Activated CD8-positive, alpha-beta memory T cell treated with anti-CD3 and anti-CD28 coated beads for 48 hours (primary cell): ENCODE measurements at regions not wholly inside any gene's neighbourhood (a gene's known extent, or its start where the extent isn't known, plus 50 kb on each side); places are given as distances from the start of the nearest gene placed in this dataset.
"Not testable (repeated sequence)": the region's sequence is repeated elsewhere in the genome, so short reads cannot be mapped to it uniquely, and the experiment has no call there.

Experiments used
- DNase-seq, 3 experiments: peaks; one replicate each; pipeline ENCODE4 v3.0.0-alpha.2; 2020; ENCODE audit warnings: low read depth in 2 of 3, low spot score in 2 of 3

DNA sequence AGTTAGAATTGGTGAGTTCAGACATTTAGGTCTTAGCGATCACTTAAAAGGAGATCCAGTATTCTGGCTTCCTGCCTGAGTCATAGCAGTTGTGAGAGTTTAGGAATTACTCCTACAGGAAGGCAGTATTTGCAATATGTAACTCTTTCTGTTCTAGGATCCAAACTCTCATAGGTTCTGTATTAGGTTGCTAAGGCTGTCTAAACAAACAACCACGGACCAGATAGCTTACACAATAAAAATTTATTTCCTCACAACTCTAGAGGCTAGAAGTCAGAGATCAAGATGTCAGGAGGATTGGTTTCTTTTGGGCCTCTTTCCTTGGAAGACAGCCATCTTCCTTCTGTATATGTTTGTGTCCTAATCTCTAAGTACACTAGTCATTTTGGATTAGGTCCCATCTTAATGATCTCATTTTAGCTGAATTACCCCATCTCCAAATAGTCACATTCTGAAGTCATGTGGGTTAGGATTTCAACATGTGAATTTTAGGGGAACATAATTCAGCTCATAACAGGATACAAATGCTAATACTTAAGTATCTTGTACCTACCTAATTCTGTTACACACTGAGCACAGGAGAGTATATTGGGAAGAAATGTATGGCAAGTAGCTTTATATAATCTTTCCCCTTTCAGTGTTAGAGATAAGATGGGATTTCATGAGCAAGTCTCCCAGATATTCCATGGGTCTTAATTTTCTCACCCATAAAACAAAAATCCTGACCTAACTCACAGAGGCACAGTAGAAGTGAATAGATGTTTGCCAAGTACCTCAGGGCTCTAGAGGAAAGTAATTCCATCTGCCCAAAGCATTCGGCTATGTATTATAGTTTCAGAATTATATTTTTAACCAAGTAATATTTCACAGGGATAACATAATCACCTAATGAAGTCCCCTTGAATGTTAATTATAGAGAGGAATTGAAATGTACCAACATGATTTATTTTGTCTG, 144.4 kb downstream of the PTBP2 start:
- DNase-seq = no peak

DNA sequence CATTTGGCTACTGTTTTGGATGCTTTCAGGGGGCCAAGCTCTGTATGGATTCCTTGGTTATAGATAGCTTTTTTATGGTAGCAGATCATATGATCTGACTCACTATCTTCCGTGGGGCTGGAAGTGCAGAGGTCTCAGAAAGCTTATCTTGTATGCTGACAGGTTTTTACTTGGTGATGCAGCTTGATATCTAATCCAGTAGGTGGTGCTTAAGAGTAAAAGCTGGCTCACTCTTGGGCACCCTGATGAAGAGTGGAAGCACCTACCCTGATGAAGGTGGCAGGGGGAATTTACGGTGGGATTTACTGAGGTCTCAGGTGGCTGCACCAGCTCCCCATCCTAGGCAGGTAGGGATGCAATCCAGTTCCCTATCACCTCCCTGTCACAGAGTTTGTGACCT, 151.2 kb downstream of the PTBP2 start:
- no peak for DNase-seq

- DNase-seq = no peak
These were observed 157.1 kb downstream of the PTBP2 start for GRCh38 chr1:96878640-96879039.

- no peak for DNase-seq
These were observed 159.0 kb downstream of the PTBP2 start for GRCh38 chr1:96880626-96881025.

DNA sequence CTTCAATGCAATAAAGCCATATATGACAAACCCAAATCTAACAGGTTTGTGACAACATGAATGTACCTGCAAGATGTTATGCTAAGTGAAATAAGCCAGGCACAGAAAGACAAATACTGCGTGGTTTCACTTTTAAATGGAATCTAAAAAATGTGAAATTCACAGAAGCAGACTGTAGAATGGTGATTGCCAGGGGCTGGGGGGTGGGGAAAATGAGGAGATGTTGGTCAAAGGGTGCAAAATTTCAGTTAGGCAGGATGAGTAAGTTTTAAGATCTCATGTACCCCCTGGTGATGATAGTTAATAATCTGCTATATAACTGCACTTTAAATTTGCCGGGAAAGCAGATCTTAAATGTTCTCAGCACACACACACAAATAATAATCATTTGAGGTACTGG, 160.5 kb downstream of the PTBP2 start:
- DNase-seq = no peak

GRCh38 chr1:96886474-96886873, 164.9 kb downstream of the PTBP2 start:
- DNase-seq = no peak

- no peak for DNase-seq
These were observed 165.9 kb downstream of the PTBP2 start for GRCh38 chr1:96887501-96887900.

GRCh38 chr1:96901783-96902363, 180.3 kb downstream of the PTBP2 start:
- DNase-seq = no peak

GRCh38 chr1:96912248-96912647, 190.7 kb downstream of the PTBP2 start:
- DNase-seq = no peak

GRCh38 chr1:96915701-96916100, 194.1 kb downstream of the PTBP2 start:
- DNase-seq = not testable (repeated sequence)

GRCh38 chr1:96918406-96918805, 196.8 kb downstream of the PTBP2 start:
- DNase-seq = no peak

DNA sequence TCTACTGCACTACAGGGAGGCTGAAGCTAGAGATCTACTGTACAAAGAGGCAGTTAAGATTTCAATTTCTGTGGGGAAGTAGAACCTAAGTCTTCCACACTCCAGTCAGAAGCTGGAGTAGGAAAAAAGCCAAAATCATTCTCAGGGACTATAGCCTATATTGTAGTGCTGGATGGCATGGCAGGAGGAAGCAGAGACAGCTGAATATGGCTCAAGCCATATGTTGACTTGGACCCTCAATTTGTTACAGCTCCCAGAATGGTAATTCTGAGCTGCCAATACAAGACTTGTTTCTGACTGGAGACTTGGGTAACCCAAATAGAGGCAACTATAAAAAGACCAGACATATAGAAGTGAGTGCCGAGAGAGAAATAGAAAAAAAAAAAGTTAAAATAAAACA, 200.6 kb downstream of the PTBP2 start:
- DNase-seq = no peak

DNA sequence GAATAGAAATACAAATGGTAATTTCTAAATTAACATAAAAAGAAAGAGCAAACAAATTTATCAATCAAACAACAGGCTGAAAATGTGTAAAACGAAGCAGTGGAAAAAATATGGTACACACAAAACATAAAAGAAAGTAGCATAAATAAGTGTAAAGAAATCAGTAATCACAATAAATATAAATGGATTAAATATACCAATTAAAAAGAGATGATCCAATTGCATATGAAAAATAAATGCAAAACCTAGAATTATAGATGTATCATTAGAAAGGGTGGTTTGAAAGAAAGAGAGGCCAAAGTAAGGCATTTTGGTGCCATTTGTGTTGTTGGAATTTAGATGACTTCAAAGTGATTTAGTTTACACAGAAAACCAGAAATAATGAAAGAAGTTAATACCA, 202.2 kb downstream of the PTBP2 start:
- DNase-seq = no peak

- DNase-seq = no peak
These were observed 204.6 kb downstream of the PTBP2 start for GRCh38 chr1:96926176-96926575.

DNA sequence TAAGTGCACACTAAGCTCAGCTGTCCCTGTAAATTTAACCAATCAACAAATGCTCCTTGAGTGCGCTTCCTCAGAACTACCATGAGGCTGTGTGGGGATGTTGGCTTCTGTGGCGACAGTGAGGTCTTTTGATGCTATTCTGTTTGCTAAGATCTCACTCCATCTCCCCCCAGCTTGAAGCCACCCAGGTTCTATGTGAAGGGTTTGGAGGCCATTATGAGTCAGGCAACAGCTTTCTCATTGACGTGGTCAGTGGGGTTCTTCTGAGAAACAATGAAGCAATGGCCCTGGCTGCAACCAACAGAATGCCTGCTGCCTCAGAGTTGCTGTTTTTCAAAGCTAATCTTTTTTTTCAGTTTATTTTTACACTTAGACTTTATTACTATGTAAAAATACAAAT, 205.5 kb downstream of the PTBP2 start:
- no peak for DNase-seq

- no peak for DNase-seq
These were observed 209.6 kb downstream of the PTBP2 start for GRCh38 chr1:96931136-96931535.

DNA sequence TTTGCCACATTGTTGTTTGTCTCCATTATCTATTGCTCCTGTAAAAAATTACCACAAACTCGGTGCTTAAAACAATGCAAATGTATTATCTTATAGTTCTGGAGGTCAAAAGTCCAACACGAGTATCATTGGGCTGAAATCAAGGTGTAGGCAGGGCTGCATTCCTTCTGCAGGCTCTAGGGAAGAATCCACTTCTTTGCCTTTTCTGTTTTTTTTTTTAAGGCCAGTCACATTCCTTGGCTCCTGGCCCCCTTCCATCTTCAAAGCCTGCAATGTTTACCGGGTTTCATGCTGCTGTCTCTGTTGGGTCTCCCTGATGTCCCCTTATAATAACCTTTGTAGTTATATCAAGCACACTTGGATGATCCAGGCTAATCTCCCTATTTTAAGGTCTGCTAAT, 212.7 kb downstream of the PTBP2 start:
- DNase-seq = no peak

DNA sequence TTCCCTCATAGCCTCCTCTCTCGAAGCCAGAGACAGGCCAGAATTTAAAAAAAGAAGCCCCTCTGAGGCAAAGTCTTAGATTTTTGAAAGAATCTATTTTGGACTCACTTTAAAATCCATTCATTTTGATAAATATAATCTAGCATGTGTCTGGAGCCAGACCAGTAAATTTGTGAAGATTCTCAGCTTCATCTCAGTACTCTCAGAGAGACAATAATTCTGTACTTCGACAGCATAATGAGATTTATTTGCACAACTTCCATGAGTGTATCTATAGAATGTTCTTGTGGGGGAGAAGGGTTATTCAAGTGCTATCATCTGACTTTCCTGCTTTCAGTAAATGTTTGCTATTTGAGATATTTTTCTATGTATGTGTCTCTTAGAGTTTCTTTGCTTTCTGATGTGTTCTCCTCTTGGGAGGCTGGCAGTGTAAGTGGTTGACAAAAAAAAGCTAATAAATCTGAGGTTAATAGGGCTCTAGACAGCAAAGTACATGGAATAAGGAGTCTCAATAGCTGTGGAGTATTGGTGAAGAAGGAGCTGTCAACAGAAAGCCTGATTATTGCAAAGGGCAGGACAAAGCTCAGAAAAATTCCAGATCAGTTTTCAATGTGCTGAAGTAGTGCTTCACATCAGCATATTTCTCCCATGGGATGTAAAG, 223.0 kb downstream of the PTBP2 start:
- DNase-seq = no peak

GRCh38 chr1:96945509-96946084, 224.0 kb downstream of the PTBP2 start:
- DNase-seq = no peak

GRCh38 chr1:96955307-96956012, 233.9 kb downstream of the PTBP2 start:
- DNase-seq = no peak

- DNase-seq = no peak
These were observed 240.6 kb downstream of the PTBP2 start for GRCh38 chr1:96962216-96962615.
